Neutrophil (primary cell): ENCODE measurements at regions not wholly inside any gene's neighbourhood (a gene's known extent, or its start where the extent isn't known, plus 50 kb on each side); places are given as distances from the start of the nearest gene placed in this dataset.

ENCODE experiments used
- H3K27ac ChIP-seq: fragments of 200-600 bp; sonication (generic); 2 replicates; pipeline ENCODE4 v1.5.1; 2016; ENCODE audit warnings: mild to moderate bottlenecking, moderate library complexity
- H3K27me3 ChIP-seq: fragments of 200-600 bp; sonication (generic); 2 replicates; pipeline ENCODE4 v1.6.0; 2016; ENCODE audit warnings: mild to moderate bottlenecking
- H3K36me3 ChIP-seq: fragments of 200-600 bp; sonication (generic); 2 replicates; pipeline ENCODE4 v1.5.1; 2017
- H3K4me1 ChIP-seq, 2 experiments: fragments of 200-600 bp in 1 of 2; sonication (generic) in 1 of 2; 1 replicate in 1 of 2; 2 replicates in 1 of 2; pipeline versions ENCODE4 v1.5.1 to v1.6.1; 2013 to 2016; ENCODE audit warnings: low read depth in 1 of 2, low read length in 1 of 2, mild to moderate bottlenecking in 1 of 2, moderate library complexity in 1 of 2; ENCODE audit not compliant: control insufficient read depth in 1 of 2, insufficient read depth in 1 of 2
- H3K4me3 ChIP-seq, 2 experiments: fragments of 200-600 bp in 1 of 2; sonication (generic) in 1 of 2; 1 replicate in 1 of 2; 2 replicates in 1 of 2; pipeline ENCODE4 v1.5.1; 2013 to 2016; ENCODE audit warnings: low read depth in 1 of 2, low read length in 1 of 2, mild to moderate bottlenecking in 1 of 2, moderate library complexity in 1 of 2
- H3K9me3 ChIP-seq: fragments of 200-600 bp; sonication (generic); 2 replicates; pipeline ENCODE4 v1.5.1; 2016
- CTCF ChIP-seq: fragments of 200-600 bp; sonication (generic); IDR thresholded peaks from 2 replicates; pipeline ENCODE4 v1.5.1; 2016; ENCODE audit warnings: antibody characterized with exemption

GRCh38 chr7:11300241-11300640 lies 326.6 kb downstream of the PHF14 start:
- no peak for TF ChIP-seq CTCF
- Histone ChIP-seq H3K27ac (no peak overlapping the region), H3K36me3 (no peaks in the 10 kb centered on the region), H3K4me1 (no peaks in the 10 kb centered on the region), H3K9me3 (no peaks in the 10 kb centered on the region), H3K4me3 (no peak overlapping the region), H3K27me3 (no peaks in the 10 kb centered on the region)

- Histone ChIP-seq H3K4me1 (no peaks in the 10 kb centered on the region), H3K36me3 (no peaks in the 10 kb centered on the region), H3K4me3 (no peak overlapping the region), H3K9me3 (no peaks in the 10 kb centered on the region), H3K27ac (no peak overlapping the region), H3K27me3 (no peaks in the 10 kb centered on the region)
- no peak for TF ChIP-seq CTCF
Measured at GRCh38 chr7:11302121-11302520, 328.4 kb downstream of the PHF14 start.

- Histone ChIP-seq H3K4me1 (no peaks in the 10 kb centered on the region), H3K27ac (no peak overlapping the region), H3K36me3 (no peaks in the 10 kb centered on the region), H3K4me3 (no peak overlapping the region), H3K9me3 (no peaks in the 10 kb centered on the region), H3K27me3 (no peaks in the 10 kb centered on the region)
- TF ChIP-seq CTCF: no peak
Measured at GRCh38 chr7:11313801-11314200, 340.1 kb downstream of the PHF14 start.

- no peak for TF ChIP-seq CTCF
- H3K4me1 ChIP-seq: no peaks in the 10 kb centered on the region
- no peak overlapping the region for H3K4me3 ChIP-seq
- H3K27me3 ChIP-seq: no peaks in the 10 kb centered on the region
- H3K27ac ChIP-seq: no peak overlapping the region
- H3K9me3 ChIP-seq: no peaks in the 10 kb centered on the region
- H3K36me3 ChIP-seq: no peaks in the 10 kb centered on the region
Measured at GRCh38 chr7:11315666-11316258, 342.1 kb downstream of the PHF14 start.

- H3K4me1 ChIP-seq: no peaks in the 10 kb centered on the region
Measured at GRCh38 chr7:11317766-11318165, 344.1 kb downstream of the PHF14 start.

More at GRCh38 chr7:11317766-11318165, 344.1 kb downstream of the PHF14 start:
- Histone ChIP-seq H3K9me3 (no peaks in the 10 kb centered on the region), H3K27ac (no peak overlapping the region), H3K27me3 (no peaks in the 10 kb centered on the region), H3K36me3 (no peaks in the 10 kb centered on the region), H3K4me3 (no peak overlapping the region)
- no peak for TF ChIP-seq CTCF
